SK-N-SH (cell line): ENCODE measurements at regions not wholly inside any gene's neighbourhood (a gene's known extent, or its start where the extent isn't known, plus 50 kb on each side); places are given as distances from the start of the nearest gene placed in this dataset.

Experiments used
- CTCF ChIA-PET: fragments of 300-600, 350-600 bp; formaldehyde crosslinking; extraction: SDS; loops from one replicate; lab custom pipeline; 2021; lab: Yijun Ruan, JAX
- POLR2A ChIA-PET: fragments of 350-600 bp; sonication (Branson Sonifier 250); formaldehyde crosslinking; extraction: SDS; loops from one replicate; lab custom pipeline; 2020; ENCODE audit warnings: antibody characterized with exemption, inconsistent platforms; lab: Yijun Ruan, JAX
- DNase-seq: peaks from one replicate; pipeline ENCODE4 v3.0.0; 2012
- H2AFZ ChIP-seq: fragments of 200-600 bp; sonication (generic); 2 replicates; pipeline ENCODE4 v1.8.1; 2016; ENCODE audit warnings: antibody characterized with exemption, mild to moderate bottlenecking, low read depth
- H3F3A ChIP-seq: fragments of 200-600 bp; sonication (generic); replicated peaks from 2 replicates; pipeline ENCODE3; 2016; ENCODE audit warnings: antibody characterized with exemption, mild to moderate bottlenecking; ENCODE audit not compliant: insufficient read depth
- H3K27ac ChIP-seq, 2 experiments: fragments of 200-500 bp in 1 of 2; fragments of 200-600 bp in 1 of 2; sonication (Bioruptor generic) in 1 of 2; sonication (generic), shearing (Covaris generic) in 1 of 2; 2 replicates each; pipeline versions ENCODE4 v1.5.1 to v1.6.1; 2014 to 2016; ENCODE audit warnings: low read depth in 2 of 2, inconsistent platforms in 1 of 2, low read length in 1 of 2, mild to moderate bottlenecking in 1 of 2, mixed read lengths in 1 of 2
- H3K27me3 ChIP-seq: fragments of 200-600 bp; sonication (generic), shearing (Covaris generic); 2 replicates; pipeline ENCODE4 v1.6.1; 2016; ENCODE audit warnings: mixed run types; ENCODE audit not compliant: insufficient read depth
- H3K36me3 ChIP-seq, 2 experiments: fragments of 200-500 bp in 1 of 2; fragments of 200-600 bp in 1 of 2; sonication (Bioruptor generic) in 1 of 2; sonication (generic) in 1 of 2; replicated peaks in 1 of 2; 2 replicates each; pipeline versions ENCODE3 to v1.5.1; 2014 to 2016; ENCODE audit warnings: low read length in 1 of 2, mild to moderate bottlenecking in 1 of 2; ENCODE audit not compliant: insufficient read depth in 2 of 2, control insufficient read depth in 1 of 2
- H3K4me1 ChIP-seq, 2 experiments: fragments of 200-500 bp in 1 of 2; fragments of 200-600 bp in 1 of 2; sonication (Bioruptor generic) in 1 of 2; sonication (generic), shearing (Covaris generic) in 1 of 2; 2 replicates each; pipeline versions ENCODE4 v1.5.1 to v1.6.1; 2014 to 2016; ENCODE audit warnings: low read depth in 1 of 2, low read length in 1 of 2, mixed run types in 1 of 2; ENCODE audit not compliant: insufficient read depth in 2 of 2, control insufficient read depth in 1 of 2
- H3K4me2 ChIP-seq: fragments of 200-600 bp; sonication (generic), shearing (Covaris generic); 2 replicates; pipeline ENCODE4 v1.6.1; 2017; ENCODE audit warnings: mixed run types
- H3K4me3 ChIP-seq, 2 experiments: fragments of 200-500 bp in 1 of 2; fragments of 200-600 bp in 1 of 2; sonication (Bioruptor generic) in 1 of 2; sonication (generic), shearing (Covaris generic) in 1 of 2; 2 replicates each; pipeline versions ENCODE4 v1.5.1 to v1.8.1; 2014 to 2016; ENCODE audit warnings: low read depth in 2 of 2, inconsistent platforms in 1 of 2, low read length in 1 of 2, mild to moderate bottlenecking in 1 of 2, mixed read lengths in 1 of 2, moderate library complexity in 1 of 2
- H3K79me2 ChIP-seq: fragments of 200-600 bp; sonication (generic); 2 replicates; pipeline ENCODE4 v1.8.1; 2017; ENCODE audit warnings: mild to moderate bottlenecking; ENCODE audit not compliant: insufficient read depth
- H3K9ac ChIP-seq: fragments of 200-600 bp; sonication (generic); 2 replicates; pipeline ENCODE4 v1.6.1; 2017; ENCODE audit warnings: mixed run types
- H3K9me2 ChIP-seq: fragments of 200-600 bp; sonication (generic); 2 replicates; pipeline ENCODE4 v1.6.1; 2017; ENCODE audit warnings: mixed run types
- H3K9me3 ChIP-seq: fragments of 200-600 bp; sonication (generic); 2 replicates; pipeline ENCODE4 v1.6.1; 2017; ENCODE audit warnings: mixed run types, mild to moderate bottlenecking, moderate library complexity
- H4K20me1 ChIP-seq: fragments of 200-600 bp; sonication (generic); 2 replicates; pipeline ENCODE4 v1.6.1; 2017; ENCODE audit warnings: mild to moderate bottlenecking, mixed run types; ENCODE audit not compliant: insufficient read depth
- CTCF ChIP-seq: fragments of 200-600 bp; sonication (generic); IDR thresholded peaks from 2 replicates; pipeline ENCODE4 v1.6.1; 2017; ENCODE audit warnings: antibody characterized with exemption, mild to moderate bottlenecking, moderate library complexity
- ELF1 ChIP-seq: IDR thresholded peaks from 2 replicates; pipeline ENCODE4 v1.4.0; 2012
- FOSL2 ChIP-seq: IDR thresholded peaks from 2 replicates; pipeline ENCODE4 v1.4.0; 2012; ENCODE audit warnings: low read depth, mild to moderate bottlenecking, moderate library complexity, borderline replicate concordance
- GATA2 ChIP-seq: sonication (generic); formaldehyde crosslinking; IDR thresholded peaks from 2 replicates; pipeline ENCODE4 v1.5.0; 2020; ENCODE audit warnings: mild to moderate bottlenecking, missing genetic modification reagents
- MAX ChIP-seq: IDR thresholded peaks from 2 replicates; pipeline ENCODE4 v1.4.0; 2012; ENCODE audit warnings: low read depth
- MEF2A ChIP-seq: IDR thresholded peaks from 2 replicates; pipeline ENCODE4 v1.4.0; 2012; ENCODE audit warnings: low read depth, borderline replicate concordance
- NRF1 ChIP-seq: IDR thresholded peaks from 2 replicates; pipeline ENCODE4 v1.6.1; 2012; ENCODE audit warnings: low read depth, mild to moderate bottlenecking, low read length
- PBX3 ChIP-seq: IDR thresholded peaks from 2 replicates; pipeline ENCODE4; 2012
- RAD21 ChIP-seq: IDR thresholded peaks from 2 replicates; pipeline ENCODE4 v1.6.1; 2012; ENCODE audit warnings: mild to moderate bottlenecking, low read length
- RCOR1 ChIP-seq: fragments of 150-350 bp; IDR thresholded peaks from 2 replicates; pipeline ENCODE4 v1.6.1; 2017; ENCODE audit warnings: antibody characterized with exemption, low read length
- RXRA ChIP-seq: IDR thresholded peaks from 2 replicates; pipeline ENCODE4 v1.4.0; 2012; ENCODE audit warnings: low read depth, mild to moderate bottlenecking, borderline replicate concordance
- TAF1 ChIP-seq: IDR thresholded peaks from 2 replicates; pipeline ENCODE4 v1.6.1; 2012; ENCODE audit warnings: low read depth, mild to moderate bottlenecking, low read length, moderate library complexity, borderline replicate concordance
- TCF12 ChIP-seq: IDR thresholded peaks from 2 replicates; pipeline ENCODE4 v1.4.0; 2012
- TEAD4 ChIP-seq: IDR thresholded peaks from 2 replicates; pipeline ENCODE4 v1.4.0; 2012; ENCODE audit warnings: mild to moderate bottlenecking, borderline replicate concordance; ENCODE audit not compliant: insufficient read depth
- YY1 ChIP-seq: IDR thresholded peaks from 2 replicates; pipeline ENCODE4 v1.4.0; 2012; ENCODE audit warnings: low read depth, mild to moderate bottlenecking
- WGBS: methylation state at CpG from one replicate; pipeline ENCODE4 v1.1.6; 2017; ENCODE audit warnings: low lambda C conversion rate; 5-methylcytosine and 5-hydroxymethylcytosine counted together
- TF ChIP-seq, protein P1 (sequence below): IDR thresholded peaks from 2 replicates; pipeline ENCODE4 v1.6.1; 2012; ENCODE audit warnings: mild to moderate bottlenecking, low read depth, low read length, moderate library complexity

GRCh38 chr22:47474895-47475294 lies 712.4 kb downstream of the TBC1D22A start:
- H3K9me3 ChIP-seq, result no peaks in the 10 kb centered on the region
- H3K4me3 ChIP-seq, result no peak overlapping the region; a peak in 1 of 4 replicates
- H3K9me2 ChIP-seq, result no peaks in the 10 kb centered on the region
- H3K4me2 ChIP-seq, result no peak overlapping the region
- H3F3A ChIP-seq, result no peaks in the 10 kb centered on the region
- H3K27ac ChIP-seq, result no peak overlapping the region
- CTCF ChIA-PET, result no interaction called here
- no peak overlapping the region for H3K9ac ChIP-seq
- DNase-seq, result no peak
- H4K20me1 ChIP-seq, result no peaks in the 10 kb centered on the region
- POLR2A ChIA-PET, result no interaction called here
- H2AFZ ChIP-seq, result no peak overlapping the region
- TF ChIP-seq TCF12 (no peak), GATA2 (CRISPR knock-in tag) (no peak), NRF1 (no peak), MAX (no peak), TEAD4 (no peak), RCOR1 (no peak), MEF2A (no peak), TAF1 (no peak), CTCF (no peak), PBX3 (no peak), RXRA (no peak), ELF1 (no peak), FOSL2 (no peak), RAD21 (no peak), YY1 (no peak)
- TF ChIP-seq, protein P1, sequence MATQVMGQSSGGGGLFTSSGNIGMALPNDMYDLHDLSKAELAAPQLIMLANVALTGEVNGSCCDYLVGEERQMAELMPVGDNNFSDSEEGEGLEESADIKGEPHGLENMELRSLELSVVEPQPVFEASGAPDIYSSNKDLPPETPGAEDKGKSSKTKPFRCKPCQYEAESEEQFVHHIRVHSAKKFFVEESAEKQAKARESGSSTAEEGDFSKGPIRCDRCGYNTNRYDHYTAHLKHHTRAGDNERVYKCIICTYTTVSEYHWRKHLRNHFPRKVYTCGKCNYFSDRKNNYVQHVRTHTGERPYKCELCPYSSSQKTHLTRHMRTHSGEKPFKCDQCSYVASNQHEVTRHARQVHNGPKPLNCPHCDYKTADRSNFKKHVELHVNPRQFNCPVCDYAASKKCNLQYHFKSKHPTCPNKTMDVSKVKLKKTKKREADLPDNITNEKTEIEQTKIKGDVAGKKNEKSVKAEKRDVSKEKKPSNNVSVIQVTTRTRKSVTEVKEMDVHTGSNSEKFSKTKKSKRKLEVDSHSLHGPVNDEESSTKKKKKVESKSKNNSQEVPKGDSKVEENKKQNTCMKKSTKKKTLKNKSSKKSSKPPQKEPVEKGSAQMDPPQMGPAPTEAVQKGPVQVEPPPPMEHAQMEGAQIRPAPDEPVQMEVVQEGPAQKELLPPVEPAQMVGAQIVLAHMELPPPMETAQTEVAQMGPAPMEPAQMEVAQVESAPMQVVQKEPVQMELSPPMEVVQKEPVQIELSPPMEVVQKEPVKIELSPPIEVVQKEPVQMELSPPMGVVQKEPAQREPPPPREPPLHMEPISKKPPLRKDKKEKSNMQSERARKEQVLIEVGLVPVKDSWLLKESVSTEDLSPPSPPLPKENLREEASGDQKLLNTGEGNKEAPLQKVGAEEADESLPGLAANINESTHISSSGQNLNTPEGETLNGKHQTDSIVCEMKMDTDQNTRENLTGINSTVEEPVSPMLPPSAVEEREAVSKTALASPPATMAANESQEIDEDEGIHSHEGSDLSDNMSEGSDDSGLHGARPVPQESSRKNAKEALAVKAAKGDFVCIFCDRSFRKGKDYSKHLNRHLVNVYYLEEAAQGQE, result no peak
- no peaks in the 10 kb centered on the region for H3K4me1 ChIP-seq
- no peaks in the 10 kb centered on the region for H3K27me3 ChIP-seq
- H3K36me3 ChIP-seq, result no peaks in the 10 kb centered on the region
- WGBS, result 12% methylated on average over 3 of the region's 3 CpGs
- H3K79me2 ChIP-seq, result no peaks in the 10 kb centered on the region
